ENCODE measurements at regions not wholly inside any gene's neighbourhood (a gene's known extent, or its start where the extent isn't known, plus 50 kb on each side); places are given as distances from the start of the nearest gene placed in this dataset.

DNA sequence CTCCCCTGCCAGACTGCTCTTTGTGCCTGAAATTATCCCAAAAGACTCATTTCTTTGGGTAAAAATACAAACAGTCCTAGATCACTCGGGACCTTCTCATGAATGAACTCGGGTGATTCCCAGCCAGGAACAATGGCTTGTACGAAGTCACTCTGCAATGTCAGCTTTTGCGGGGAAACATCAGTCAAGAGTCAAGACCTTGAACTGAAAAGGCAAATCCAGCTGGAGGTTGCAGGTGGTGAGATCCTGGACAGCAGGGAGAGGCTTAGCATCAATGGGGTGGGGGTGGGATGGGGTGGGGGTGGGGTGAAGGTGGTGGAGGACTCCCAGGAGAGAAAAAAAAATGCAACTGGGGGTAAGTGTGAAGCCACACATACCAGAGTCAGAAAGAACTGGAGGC lies 115.0 kb upstream of the SLC25A33 start:
- TF ChIP-seq POLR2AphosphoS5 (IDR thresholded peaks at IDR 0.05) (no peak), CTCF (IDR thresholded peaks at IDR 0.05) (no peak), POLR2A (IDR thresholded peaks at IDR 0.05) (no peak)

Data from prostate gland (tissue), 2 donors.